K562 (cell line): ENCODE measurements at regions not wholly inside any gene's neighbourhood (a gene's known extent, or its start where the extent isn't known, plus 50 kb on each side); places are given as distances from the start of the nearest gene placed in this dataset.

Source experiments
- ATAC-seq: fragments of 200-7000 bp; cut with Tn5 transposase; 3 replicates; pipeline ENCODE4 v1.9.1; 2020; ENCODE audit warnings: moderate library complexity
- BruUV-seq: library from RNA; stranded (reverse); fragments of 400-500 nt; replicated peaks from 2 replicates; lab custom pipeline; 2021; lab: Mats Ljungman, UMichigan
- CTCF ChIA-PET: fragments of 300-600 bp; formaldehyde crosslinking; extraction: SDS; loops from one replicate; lab custom pipeline; 2021; ENCODE audit warnings: low intra/inter-chr PET ratio; lab: Yijun Ruan, JAX
- POLR2A ChIA-PET: fragments of 300-600, 350-650 bp; sonication (Branson Sonifier 250); formaldehyde crosslinking; extraction: SDS; loops from one replicate; lab custom pipeline; 2021; ENCODE audit warnings: antibody characterized with exemption, inconsistent platforms; lab: Yijun Ruan, JAX
- DNase-seq, 4 experiments: peaks; one replicate each; pipeline versions ENCODE4 v3.0.0 to v3.0.0-alpha.2; 2011 to 2018; ENCODE audit warnings: low spot score in 3 of 4, mixed read lengths in 3 of 4; ENCODE audit errors: extremely low read depth in 1 of 4
- FAIRE-seq: peaks from 2 replicates; lab custom pipeline; 2011; peaks lifted over from hg19 to GRCh38; lab: Jason Lieb, UNC
- H2AFZ ChIP-seq: 2 replicates; pipeline ENCODE4 v1.6.0; 2011; ENCODE audit warnings: low read depth, low read length, control low read depth, inconsistent platforms
- H3K27ac ChIP-seq: fragments of 200-600 bp; 3 replicates; pipeline ENCODE4 v1.8.0; 2011; ENCODE audit warnings: low read depth, mild to moderate bottlenecking, control low read depth, inconsistent platforms, low read length, moderate library complexity, mixed read lengths; ENCODE audit errors: extremely low read depth
- H3K27me3 ChIP-seq, 2 experiments: fragments of 300-600 bp in 1 of 2; 2 replicates in 1 of 2; 3 replicates in 1 of 2; pipeline versions ENCODE4 v1.6.0 to v1.8.0; 2011; ENCODE audit warnings: inconsistent platforms in 2 of 2, low read length in 2 of 2, mild to moderate bottlenecking in 1 of 2, mixed read lengths in 1 of 2, moderate library complexity in 1 of 2; ENCODE audit not compliant: control insufficient read depth in 2 of 2, insufficient read depth in 2 of 2
- H3K36me3 ChIP-seq: fragments of 300-600 bp; 3 replicates; pipeline ENCODE4 v1.8.0; 2011; ENCODE audit warnings: mild to moderate bottlenecking, low read length, inconsistent platforms; ENCODE audit not compliant: control insufficient read depth, insufficient read depth
- H3K4me1 ChIP-seq, 2 experiments: fragments of 200-600 bp in 1 of 2; replicated peaks in 1 of 2; 2 replicates in 1 of 2; 3 replicates in 1 of 2; pipeline versions ENCODE4 v1.5.1 to v1.8.0; 2011; ENCODE audit warnings: inconsistent platforms in 2 of 2, low read length in 2 of 2, mild to moderate bottlenecking in 1 of 2, mixed read lengths in 1 of 2, moderate library complexity in 1 of 2; ENCODE audit not compliant: control insufficient read depth in 2 of 2, insufficient read depth in 2 of 2
- H3K4me2 ChIP-seq: 2 replicates; pipeline ENCODE4 v1.6.1; 2011; ENCODE audit warnings: low read length, control low read depth, inconsistent platforms, mixed read lengths; ENCODE audit not compliant: insufficient read depth
- H3K4me3 ChIP-seq: fragments of 200-600 bp; sonication (generic), shearing (Covaris generic); 2 replicates; pipeline ENCODE4 v1.5.1; 2016; ENCODE audit warnings: control low read depth, inconsistent platforms
- H3K79me2 ChIP-seq: fragments of 200-600 bp; 3 replicates; pipeline ENCODE4 v1.8.0; 2011; ENCODE audit warnings: low read length, inconsistent platforms; ENCODE audit not compliant: control insufficient read depth, insufficient read depth
- H3K9ac ChIP-seq, 2 experiments: 2 replicates each; pipeline versions ENCODE4 v1.6.0 to v1.6.1; 2011; ENCODE audit warnings: low read depth in 2 of 2, low read length in 2 of 2, control low read depth in 1 of 2, inconsistent platforms in 1 of 2, mild to moderate bottlenecking in 1 of 2, mixed read lengths in 1 of 2; ENCODE audit not compliant: insufficient read depth in 1 of 2
- H3K9me1 ChIP-seq: one replicate; pipeline ENCODE4 v1.6.0; 2011; ENCODE audit warnings: inconsistent platforms, mild to moderate bottlenecking, low read length, moderate library complexity; ENCODE audit not compliant: control insufficient read depth, insufficient read depth
- H3K9me3 ChIP-seq: replicated peaks from 2 replicates; pipeline ENCODE4 v1.5.1; 2011; ENCODE audit warnings: low read depth, low read length, inconsistent platforms; ENCODE audit not compliant: control insufficient read depth, insufficient read depth
- H4K20me1 ChIP-seq: replicated peaks from 2 replicates; pipeline ENCODE4 v1.6.1; 2011; ENCODE audit warnings: low read length, inconsistent platforms, mixed read lengths; ENCODE audit not compliant: control insufficient read depth, insufficient read depth
- EZH2 ChIP-seq: IDR thresholded peaks from 2 replicates; pipeline ENCODE4 v1.6.1; 2012; ENCODE audit warnings: low read depth, mild to moderate bottlenecking, inconsistent platforms, low read length, borderline replicate concordance
- FOXA3 ChIP-seq, 2 experiments: fragments of 450-650 bp in 1 of 2; sonication (generic) in 1 of 2; formaldehyde crosslinking; IDR thresholded peaks in 1 of 2; conservative IDR thresholded peaks in 1 of 2; 2 replicates each; pipeline versions ENCODE4 v1.4.0 to v1.8.0; 2020 to 2022; ENCODE audit warnings: mild to moderate bottlenecking in 2 of 2, missing genetic modification reagents in 1 of 2
- GTF2E2 ChIP-seq: fragments of 200-800 bp; sonication (Bioruptor generic); IDR thresholded peaks from 2 replicates; pipeline ENCODE4 v1.6.1; 2016; ENCODE audit warnings: missing genetic modification characterization, missing compliant biosample characterization
- HDAC8 ChIP-seq: fragments of 450-650 bp; IDR thresholded peaks from 2 replicates; pipeline ENCODE4 v1.6.1; 2016; ENCODE audit warnings: mild to moderate bottlenecking, missing genetic modification characterization, moderate library complexity, missing compliant biosample characterization
- KLF1 ChIP-seq: fragments of 450-650 bp; IDR thresholded peaks from 2 replicates; pipeline ENCODE4 v1.6.1; 2016; ENCODE audit warnings: missing genetic modification characterization, missing compliant biosample characterization
- NFXL1 ChIP-seq: fragments of 450-650 bp; formaldehyde crosslinking; IDR thresholded peaks from 2 replicates; pipeline ENCODE4 v1.4.0; 2021; ENCODE audit warnings: mild to moderate bottlenecking
- SAP30 ChIP-seq: fragments of 200-600 bp; sonication (generic); IDR thresholded peaks from 2 replicates; pipeline ENCODE4 v1.6.1; 2012; ENCODE audit warnings: borderline replicate concordance, low read depth, mild to moderate bottlenecking, moderate library complexity, low read length, control low read depth, inconsistent platforms; ENCODE audit not compliant: insufficient read depth, poor library complexity, severe bottlenecking
- SMARCB1 ChIP-seq: IDR thresholded peaks from 2 replicates; pipeline ENCODE4 v1.6.1; 2011; ENCODE audit warnings: improper control_type of control experiment, low read depth; ENCODE audit not compliant: insufficient read length
- WGBS: fragments of 100-300 bp; shearing (Covaris generic); methylation state at CpG from one replicate; pipeline ENCODE4 v1.1.6; 2016; ENCODE audit warnings: low coverage, mixed read lengths; ENCODE audit not compliant: insufficient coverage; ENCODE audit errors: missing lambda C conversion rate; 5-methylcytosine and 5-hydroxymethylcytosine counted together
- in situ Hi-C: fragments of 300-500 bp; cut with MboI; formaldehyde crosslinking; loops from 4 replicates; pipeline ENCODE4 v1.15.0; 2018; ENCODE audit warnings: inconsistent platforms, mixed read lengths
- intact Hi-C: fragments of 100-400 bp; cut with micrococcal nuclease; formaldehyde crosslinking; loops from 2 replicates; pipeline ENCODE4 v1.14.2; 2022
- TF ChIP-seq, protein P1 (sequence below): sonication (generic); formaldehyde crosslinking; IDR thresholded peaks from 2 replicates; pipeline ENCODE4 v1.8.0; 2022; ENCODE audit warnings: mild to moderate bottlenecking, missing genetic modification reagents
- TF ChIP-seq, protein P2 (sequence below): sonication (generic); formaldehyde crosslinking; IDR thresholded peaks from 2 replicates; pipeline ENCODE4 v1.5.0; 2020; ENCODE audit warnings: missing genetic modification reagents
- TF ChIP-seq, protein P3 (sequence below): fragments of 450-650 bp; formaldehyde crosslinking; conservative IDR thresholded peaks from 2 replicates; pipeline ENCODE4 v1.4.0; 2022; ENCODE audit warnings: mild to moderate bottlenecking, missing genetic modification characterization

DNA sequence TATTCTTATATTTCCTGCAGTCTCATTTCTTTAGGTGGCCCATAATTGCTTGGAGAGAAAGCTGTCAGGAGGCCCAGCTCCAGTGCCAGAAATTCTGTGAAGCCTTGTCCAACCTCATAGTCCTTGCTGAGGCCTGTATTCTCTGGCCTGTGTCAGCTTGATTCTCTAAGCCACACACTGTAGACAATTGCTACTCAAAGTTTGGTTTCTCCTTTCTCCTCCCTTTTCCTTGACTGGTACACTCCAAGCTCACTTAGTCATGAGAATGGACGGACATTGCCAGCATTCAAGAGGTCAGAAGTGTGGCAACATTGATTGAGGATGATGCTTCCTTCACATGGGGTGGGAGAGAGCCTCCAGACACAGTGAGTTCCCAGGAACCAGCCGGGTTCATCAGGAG is 71.3 kb upstream of the CXCL14 start:
- Histone ChIP-seq H3K27me3 (peaks cover 3 to 21% of the 10 kb centered on the region in 2 experiments; a peak in 3 of 5 replicates), H3K4me2 (no peak overlapping the region), H3K27ac (no peak overlapping the region), H3K9me3 (no peaks in the 10 kb centered on the region), H3K9me1 (no peaks in the 10 kb centered on the region), H4K20me1 (no peaks in the 10 kb centered on the region), H3K4me3 (no peak overlapping the region), H3K79me2 (no peaks in the 10 kb centered on the region), H3K4me1 (no peaks in the 10 kb centered on the region), H3K36me3 (no peaks in the 10 kb centered on the region), H2AFZ (no peak overlapping the region), H3K9ac (no peak overlapping the region)
- FAIRE-seq (no peak), ATAC-seq (no peak), DNase-seq (no peak)
- ChIA-PET CTCF (no interaction called here), POLR2A (no interaction called here)
- WGBS, result 0% methylated on average over 2 of the region's 2 CpGs
- in situ Hi-C loops, result no loop called here
- no TSS peak for BruUV-seq
- intact Hi-C loops, result no loop called here
- TF ChIP-seq FOXA3 (CRISPR knock-in tag; conservative IDR thresholded peaks at IDR 0.05 in 1 of 2, IDR thresholded peaks at IDR 0.05 in 1 of 2), result no peak
- no peak for TF ChIP-seq HDAC8 (tag)
- no peak for TF ChIP-seq NFXL1 (CRISPR knock-in tag)
- TF ChIP-seq, protein P1, sequence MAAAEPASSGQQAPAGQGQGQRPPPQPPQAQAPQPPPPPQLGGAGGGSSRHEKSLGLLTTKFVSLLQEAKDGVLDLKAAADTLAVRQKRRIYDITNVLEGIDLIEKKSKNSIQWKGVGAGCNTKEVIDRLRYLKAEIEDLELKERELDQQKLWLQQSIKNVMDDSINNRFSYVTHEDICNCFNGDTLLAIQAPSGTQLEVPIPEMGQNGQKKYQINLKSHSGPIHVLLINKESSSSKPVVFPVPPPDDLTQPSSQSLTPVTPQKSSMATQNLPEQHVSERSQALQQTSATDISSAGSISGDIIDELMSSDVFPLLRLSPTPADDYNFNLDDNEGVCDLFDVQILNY (CRISPR knock-in tag), result no peak
- no peak for TF ChIP-seq SAP30
- TF ChIP-seq, protein P2, sequence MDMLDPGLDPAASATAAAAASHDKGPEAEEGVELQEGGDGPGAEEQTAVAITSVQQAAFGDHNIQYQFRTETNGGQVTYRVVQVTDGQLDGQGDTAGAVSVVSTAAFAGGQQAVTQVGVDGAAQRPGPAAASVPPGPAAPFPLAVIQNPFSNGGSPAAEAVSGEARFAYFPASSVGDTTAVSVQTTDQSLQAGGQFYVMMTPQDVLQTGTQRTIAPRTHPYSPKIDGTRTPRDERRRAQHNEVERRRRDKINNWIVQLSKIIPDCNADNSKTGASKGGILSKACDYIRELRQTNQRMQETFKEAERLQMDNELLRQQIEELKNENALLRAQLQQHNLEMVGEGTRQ (CRISPR knock-in tag), result no peak
- no peak for TF ChIP-seq EZH2
- no peak for TF ChIP-seq KLF1 (tag)
- TF ChIP-seq GTF2E2 (tag), result no peak
- no peak for TF ChIP-seq SMARCB1
- TF ChIP-seq, protein P3, sequence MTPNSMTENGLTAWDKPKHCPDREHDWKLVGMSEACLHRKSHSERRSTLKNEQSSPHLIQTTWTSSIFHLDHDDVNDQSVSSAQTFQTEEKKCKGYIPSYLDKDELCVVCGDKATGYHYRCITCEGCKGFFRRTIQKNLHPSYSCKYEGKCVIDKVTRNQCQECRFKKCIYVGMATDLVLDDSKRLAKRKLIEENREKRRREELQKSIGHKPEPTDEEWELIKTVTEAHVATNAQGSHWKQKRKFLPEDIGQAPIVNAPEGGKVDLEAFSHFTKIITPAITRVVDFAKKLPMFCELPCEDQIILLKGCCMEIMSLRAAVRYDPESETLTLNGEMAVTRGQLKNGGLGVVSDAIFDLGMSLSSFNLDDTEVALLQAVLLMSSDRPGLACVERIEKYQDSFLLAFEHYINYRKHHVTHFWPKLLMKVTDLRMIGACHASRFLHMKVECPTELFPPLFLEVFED (CRISPR knock-in tag), result no peak
